Loucy (cell line): ENCODE measurements at regions not wholly inside any gene's neighbourhood (a gene's known extent, or its start where the extent isn't known, plus 50 kb on each side); places are given as distances from the start of the nearest gene placed in this dataset.

Experiments used
- EZH2phosphoT487 ChIP-seq: fragments of 200-600 bp; IDR thresholded peaks from 2 replicates; pipeline ENCODE4 v1.6.1; 2018; ENCODE audit warnings: antibody characterized with exemption, mild to moderate bottlenecking, moderate library complexity, borderline replicate concordance
- TF ChIP-seq, protein P1 (sequence below): fragments of 200-600 bp; sonication (generic); conservative IDR thresholded peaks from 2 replicates; pipeline ENCODE4 v1.5.1; 2014; ENCODE audit warnings: mild to moderate bottlenecking, antibody characterized with exemption, low read length

GRCh38 chr2:71974846-71975245 lies 172.8 kb downstream of the CYP26B1 start:
- TF ChIP-seq, protein P1, sequence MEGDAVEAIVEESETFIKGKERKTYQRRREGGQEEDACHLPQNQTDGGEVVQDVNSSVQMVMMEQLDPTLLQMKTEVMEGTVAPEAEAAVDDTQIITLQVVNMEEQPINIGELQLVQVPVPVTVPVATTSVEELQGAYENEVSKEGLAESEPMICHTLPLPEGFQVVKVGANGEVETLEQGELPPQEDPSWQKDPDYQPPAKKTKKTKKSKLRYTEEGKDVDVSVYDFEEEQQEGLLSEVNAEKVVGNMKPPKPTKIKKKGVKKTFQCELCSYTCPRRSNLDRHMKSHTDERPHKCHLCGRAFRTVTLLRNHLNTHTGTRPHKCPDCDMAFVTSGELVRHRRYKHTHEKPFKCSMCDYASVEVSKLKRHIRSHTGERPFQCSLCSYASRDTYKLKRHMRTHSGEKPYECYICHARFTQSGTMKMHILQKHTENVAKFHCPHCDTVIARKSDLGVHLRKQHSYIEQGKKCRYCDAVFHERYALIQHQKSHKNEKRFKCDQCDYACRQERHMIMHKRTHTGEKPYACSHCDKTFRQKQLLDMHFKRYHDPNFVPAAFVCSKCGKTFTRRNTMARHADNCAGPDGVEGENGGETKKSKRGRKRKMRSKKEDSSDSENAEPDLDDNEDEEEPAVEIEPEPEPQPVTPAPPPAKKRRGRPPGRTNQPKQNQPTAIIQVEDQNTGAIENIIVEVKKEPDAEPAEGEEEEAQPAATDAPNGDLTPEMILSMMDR, result no peak
- TF ChIP-seq EZH2phosphoT487, result no peak
